ENCODE measurements at regions not wholly inside any gene's neighbourhood (a gene's known extent, or its start where the extent isn't known, plus 50 kb on each side); places are given as distances from the start of the nearest gene placed in this dataset.
"Not testable (repeated sequence)": the region's sequence is repeated elsewhere in the genome, so short reads cannot be mapped to it uniquely, and the experiment has no call there.

GRCh38 chr1:204014336-204014735, 58.6 kb upstream of the SOX13 start (continued):
- TF ChIP-seq EZH2 (IDR thresholded peaks at IDR 0.05; ENCODE audit: low read depth, low read length, severe bottlenecking) (no peak), SP1 (IDR thresholded peaks at IDR 0.05; ENCODE audit: low read depth, low read length) (no peak), ASH2L (IDR thresholded peaks at IDR 0.05; ENCODE audit: low read length) (no peak), ZNF274 (IDR thresholded peaks at IDR 0.05; ENCODE audit: borderline replicate concordance, extremely low read depth, low read length) (no peak), CTCF (IDR thresholded peaks at IDR 0.05; ENCODE audit: control extremely low read depth in 1 of 3, insufficient read depth in 1 of 3, low read depth in 1 of 3, low read length in 3 of 3) (no peak), RNF2 (IDR thresholded peaks at IDR 0.05; ENCODE audit: borderline replicate concordance, low read depth, low read length, missing control alignments, poor library complexity, severe bottlenecking) (no peak)

GRCh38 chr1:204014961-204015360, 58.0 kb upstream of the SOX13 start:
- not testable (repeated sequence) for H2AFZ ChIP-seq (ENCODE audit: low read length); H4K8ac ChIP-seq (ENCODE audit: extremely low read depth, insufficient read depth, low read length); H2BK20ac ChIP-seq (ENCODE audit: low read length); H3K23ac ChIP-seq (ENCODE audit: insufficient read length); H3K9ac ChIP-seq (replicated peaks in 1 of 4; ENCODE audit: extremely low read depth in 1 of 4, low read depth in 3 of 4, low read length in 3 of 4); H4K5ac ChIP-seq (ENCODE audit: insufficient read length, low read depth, low read length); H3K4me2 ChIP-seq (ENCODE audit: insufficient read depth in 1 of 2, low read depth in 2 of 2, low read length in 2 of 2); H3K27ac ChIP-seq (ENCODE audit: low read depth, low read length); H3K4me3 ChIP-seq (ENCODE audit: extremely low read depth in 1 of 4, insufficient read depth in 2 of 4, low read depth in 3 of 4, low read length in 4 of 4); H3K23me2 ChIP-seq (ENCODE audit: low read depth, low read length); H3K14ac ChIP-seq (ENCODE audit: insufficient read length); DNase-seq (ENCODE audit: low read depth in 1 of 2, low spot score in 2 of 2); H4K91ac ChIP-seq (replicated peaks; ENCODE audit: insufficient read length, low read length); H3K18ac ChIP-seq (ENCODE audit: extremely low read depth, low read length); H3K79me2 ChIP-seq (ENCODE audit: control insufficient read depth in 1 of 2, insufficient read depth in 2 of 2, low read length in 2 of 2); H3K56ac ChIP-seq (replicated peaks; ENCODE audit: insufficient read length, low read depth, low read length); H2BK120ac ChIP-seq (replicated peaks; ENCODE audit: low read depth, low read length); H3K9me3 ChIP-seq (ENCODE audit: insufficient read depth in 2 of 2, low read depth in 1 of 2, low read length in 1 of 2); H2BK12ac ChIP-seq (ENCODE audit: low read depth, low read length); H3K36me3 ChIP-seq (ENCODE audit: control insufficient read depth in 2 of 4, insufficient read depth in 4 of 4, low read length in 3 of 4); H2AK5ac ChIP-seq (ENCODE audit: low read depth, low read length); H2BK15ac ChIP-seq (ENCODE audit: low read length); H4K20me1 ChIP-seq (replicated peaks in 1 of 2; ENCODE audit: control insufficient read depth in 1 of 2, insufficient read depth in 2 of 2, low read length in 2 of 2); H2BK5ac ChIP-seq (ENCODE audit: low read depth, low read length); H3K27me3 ChIP-seq (replicated peaks in 1 of 4; ENCODE audit: control insufficient read depth in 3 of 4, extremely low read depth in 1 of 4, insufficient read depth in 3 of 4, low read length in 3 of 4); FAIRE-seq; H3K4ac ChIP-seq (replicated peaks; ENCODE audit: insufficient read length, low read depth, low read length); H3K79me1 ChIP-seq (ENCODE audit: low read depth, low read length)
- ChIA-PET POLR2A (ENCODE audit: partially characterized antibody) (interaction anchor here (2.2 kb wide), 1 partner anchor 12 kb away, joined by 10 read pairs; no protein-coding TSS in a partner anchor), CTCF (ENCODE audit: partially characterized antibody) (interaction anchor here (0.7 to 1.3 kb wide), 2 partner anchors 113 to 793 kb away, joined by 4 to 5 read pairs; no protein-coding TSS in a partner anchor)
- H3K4me1 ChIP-seq (replicated peaks in 1 of 4; ENCODE audit: control insufficient read depth in 3 of 4, insufficient read depth in 4 of 4, low read length in 3 of 4): peaks cover 0 to 10% (median 1%) of the 10 kb centered on the region in 4 experiments; a peak in 3 of 7 replicates
- WGBS, 2 experiments (ENCODE audit: extremely low coverage in 1 of 2, insufficient coverage in 1 of 2, insufficient read length in 1 of 2, insufficient replicate concordance in 2 of 2, low coverage in 1 of 2, low lambda C conversion rate in 2 of 2, missing lambda C conversion rate in 1 of 2): 94% methylated on average over 8 of the region's 8 CpGs; no CpG with 5 or more reads in 1 of the 2 experiments
